ENCODE measurements at regions not wholly inside any gene's neighbourhood (a gene's known extent, or its start where the extent isn't known, plus 50 kb on each side); places are given as distances from the start of the nearest gene placed in this dataset.

- TF ChIP-seq EZH2 (IDR thresholded peaks at IDR 0.05; ENCODE audit: low read depth) = no peak
- TF ChIP-seq CTCF (conservative IDR thresholded peaks at IDR 0.05) = no peak
These were observed 180.8 kb downstream of the MDFIC start for GRCh38 chr7:115102738-115103137.

Data from PC-9 (cell line).